Tibial nerve (tissue), 4 donors: ENCODE measurements at regions not wholly inside any gene's neighbourhood (a gene's known extent, or its start where the extent isn't known, plus 50 kb on each side); places are given as distances from the start of the nearest gene placed in this dataset.

Experiments used
- DNase-seq, 2 donors: peaks; one replicate each; pipeline ENCODE4 v3.0.0-alpha.2; 2019; ENCODE audit warnings: low spot score in 2 of 2
- H3K27ac ChIP-seq, 4 donors: fragments of 200-600 bp; sonication (generic) in 3 of 4; one replicate each; pipeline ENCODE4 v1.5.1; 2017 to 2019; ENCODE audit warnings: mild to moderate bottlenecking in 1 of 4
- H3K27me3 ChIP-seq, 2 donors: fragments of 200-600 bp; sonication (generic) in 1 of 2; one replicate each; pipeline versions ENCODE4 v1.5.1 to v1.6.0; 2017 to 2019
- H3K36me3 ChIP-seq, 3 donors: fragments of 200-600 bp; sonication (generic); one replicate each; pipeline ENCODE4 v1.5.1; 2018 to 2019
- H3K4me1 ChIP-seq, 4 donors: fragments of 200-600 bp; sonication (generic) in 3 of 4; one replicate each; pipeline ENCODE4 v1.5.1; 2017 to 2019
- H3K4me3 ChIP-seq, 4 donors: fragments of 200-600 bp; sonication (generic) in 3 of 4; one replicate each; pipeline ENCODE4 v1.5.1; 2017 to 2019; ENCODE audit warnings: mild to moderate bottlenecking in 1 of 4, moderate library complexity in 1 of 4
- H3K9me3 ChIP-seq, 4 donors: fragments of 200-600 bp; sonication (generic) in 3 of 4; one replicate each; pipeline ENCODE4 v1.5.1; 2017 to 2019
- CTCF ChIP-seq, 5 experiments: fragments of 200-600 bp in 3 of 5; fragments of 450-650 bp in 2 of 5; sonication (generic) in 3 of 5; IDR thresholded peaks; one replicate each; pipeline ENCODE4 v1.5.1; 2016 to 2019; ENCODE audit warnings: antibody characterized with exemption in 5 of 5, mild to moderate bottlenecking in 3 of 5, moderate library complexity in 2 of 5
- EP300 ChIP-seq, 2 donors: sonication (generic); formaldehyde crosslinking; IDR thresholded peaks; one replicate each; pipeline ENCODE4 v1.6.1; 2017; ENCODE audit warnings: antibody characterized with exemption in 2 of 2, mild to moderate bottlenecking in 1 of 2
- POLR2A ChIP-seq, 2 donors: fragments of 450-650 bp; IDR thresholded peaks; one replicate each; pipeline ENCODE4 v1.6.1; 2017; ENCODE audit warnings: antibody characterized with exemption in 2 of 2, mild to moderate bottlenecking in 2 of 2, moderate library complexity in 2 of 2
- WGBS, 2 donors: methylation state at CpG; one replicate each; pipeline ENCODE4 v1.1.5; 2018; 5-methylcytosine and 5-hydroxymethylcytosine counted together

GRCh38 chr7:156474241-156474743 is 166.3 kb upstream of the RNF32 start:
- DNase-seq = no peak
- TF ChIP-seq POLR2A (IDR thresholded peaks at IDR 0.05) (no peak), EP300 (IDR thresholded peaks at IDR 0.05) (no peak), CTCF (IDR thresholded peaks at IDR 0.05) (no peak)
- Histone ChIP-seq H3K27ac (no peak overlapping the region), H3K9me3 (no peaks in the 10 kb centered on the region), H3K4me1 (peaks cover 0 to 7% (median 0%) of the 10 kb centered on the region in 4 donors), H3K27me3 (no peaks in the 10 kb centered on the region), H3K4me3 (no peak overlapping the region), H3K36me3 (peaks cover 0 to 10% (median 0%) of the 10 kb centered on the region in 3 donors)
- WGBS, 2 donors = 57 to 63% methylated on average over 7 of the region's 7 CpGs

- Histone ChIP-seq H3K27me3 (no peaks in the 10 kb centered on the region), H3K4me1 (peaks cover 0 to 7% (median 0%) of the 10 kb centered on the region in 4 donors), H3K36me3 (peaks cover 0 to 10% (median 0%) of the 10 kb centered on the region in 3 donors), H3K9me3 (no peaks in the 10 kb centered on the region), H3K27ac (no peak overlapping the region), H3K4me3 (no peak overlapping the region)
- TF ChIP-seq CTCF (IDR thresholded peaks at IDR 0.05) (peak; percentile 28 to 51 (median 48)), EP300 (IDR thresholded peaks at IDR 0.05) (no peak)
- WGBS, 2 donors = 16 to 20% methylated on average over 9 of the region's 9 CpGs
- no peak for DNase-seq
Observed at GRCh38 chr7:156473476-156474240, 166.9 kb upstream of the RNF32 start.

GRCh38 chr7:156472267-156472666 is 168.3 kb upstream of the RNF32 start:
- no peaks in the 10 kb centered on the region for H3K27me3 ChIP-seq
- no peak overlapping the region for H3K27ac ChIP-seq
- DNase-seq = no peak
- H3K9me3 ChIP-seq = no peaks in the 10 kb centered on the region
- no peak for TF ChIP-seq POLR2A (IDR thresholded peaks at IDR 0.05)
- no peak for TF ChIP-seq CTCF (IDR thresholded peaks at IDR 0.05)
- no peak for TF ChIP-seq EP300 (IDR thresholded peaks at IDR 0.05)
- H3K4me3 ChIP-seq = no peak overlapping the region
- peaks cover 0 to 7% (median 0%) of the 10 kb centered on the region in 4 donors for H3K4me1 ChIP-seq
- H3K36me3 ChIP-seq = peaks cover 0 to 10% (median 0%) of the 10 kb centered on the region in 3 donors
- 89 to 90% methylated on average over 11 of the region's 11 CpGs for WGBS, 2 donors

GRCh38 chr7:156470399-156471320 is 169.9 kb upstream of the RNF32 start:
- peaks cover 0 to 10% (median 0%) of the 10 kb centered on the region in 3 donors for H3K36me3 ChIP-seq
- WGBS, 2 donors = 96 to 97% methylated on average over 32 of the region's 32 CpGs
- no peaks in the 10 kb centered on the region for H3K27me3 ChIP-seq
- H3K9me3 ChIP-seq = no peaks in the 10 kb centered on the region
- no peak for DNase-seq
- H3K4me3 ChIP-seq = no peak overlapping the region
- TF ChIP-seq POLR2A (IDR thresholded peaks at IDR 0.05) = no peak
- TF ChIP-seq EP300 (IDR thresholded peaks at IDR 0.05) = no peak
- TF ChIP-seq CTCF (IDR thresholded peaks at IDR 0.05) = no peak
- H3K4me1 ChIP-seq = peaks cover 0 to 5% (median 0%) of the 10 kb centered on the region in 4 donors
- H3K27ac ChIP-seq = no peak overlapping the region
